Fibroblast of pulmonary artery (primary cell): ENCODE measurements at regions not wholly inside any gene's neighbourhood (a gene's known extent, or its start where the extent isn't known, plus 50 kb on each side); places are given as distances from the start of the nearest gene placed in this dataset.
"Not testable (repeated sequence)": the region's sequence is repeated elsewhere in the genome, so short reads cannot be mapped to it uniquely, and the experiment has no call there.

Experiments
- DNase-seq: peaks from one replicate; pipeline ENCODE4 v3.0.0-alpha.2; 2010; ENCODE audit warnings: low read depth
- H3K4me3 ChIP-seq: replicated peaks from 2 replicates; pipeline ENCODE4 v1.5.1; 2011; ENCODE audit warnings: low read depth, mild to moderate bottlenecking, control low read depth, low read length, moderate library complexity
- CTCF ChIP-seq: IDR thresholded peaks from 2 replicates; pipeline ENCODE4 v1.5.1; 2011; ENCODE audit warnings: mild to moderate bottlenecking, control low read depth, low read length, inconsistent platforms; ENCODE audit errors: missing control alignments

- no peak overlapping the region for H3K4me3 ChIP-seq
- no peak for TF ChIP-seq CTCF
- DNase-seq = no peak
Measured at GRCh38 chr12:102645968-102646367, 165.6 kb upstream of the IGF1 start.

DNA sequence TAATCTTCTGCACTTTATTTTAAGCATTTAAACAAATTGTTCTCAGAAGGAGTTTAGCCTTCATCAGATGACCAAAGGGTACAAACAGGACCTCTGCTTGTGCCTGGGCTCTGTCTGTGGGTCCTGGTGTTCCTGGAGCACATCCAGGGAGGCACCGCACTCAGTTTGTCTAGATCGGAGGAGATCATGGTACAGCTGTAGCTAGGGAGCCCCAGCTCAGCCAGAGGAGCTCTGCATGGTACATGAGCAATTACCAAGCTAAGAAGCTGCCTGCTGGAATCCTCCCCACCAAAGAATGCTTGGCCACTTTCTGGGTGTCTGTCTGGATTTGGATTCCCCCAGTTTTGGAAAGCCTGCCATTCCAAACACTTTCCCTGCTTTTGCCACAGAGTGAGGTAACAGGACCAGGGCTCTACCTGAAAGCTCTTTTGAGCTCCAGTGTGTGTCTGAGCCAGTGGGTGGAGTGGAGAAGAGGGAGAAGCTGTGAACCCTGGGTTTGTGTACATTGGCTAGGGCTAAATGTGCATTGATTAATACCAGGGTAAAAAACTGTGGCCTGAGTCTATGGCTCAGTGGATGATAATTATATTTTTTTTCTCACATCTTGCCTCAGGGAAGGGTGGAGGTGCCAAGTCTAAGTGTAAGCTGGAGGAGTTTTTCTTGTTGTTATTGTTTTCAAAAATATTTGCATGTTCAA, 163.7 kb upstream of the IGF1 start:
- no peak for DNase-seq
- no peak overlapping the region for H3K4me3 ChIP-seq
- no peak for TF ChIP-seq CTCF

GRCh38 chr12:102642199-102642598, 161.8 kb upstream of the IGF1 start:
- TF ChIP-seq CTCF = no peak
- no peak overlapping the region for H3K4me3 ChIP-seq
- peak; percentile 8 for DNase-seq

DNA sequence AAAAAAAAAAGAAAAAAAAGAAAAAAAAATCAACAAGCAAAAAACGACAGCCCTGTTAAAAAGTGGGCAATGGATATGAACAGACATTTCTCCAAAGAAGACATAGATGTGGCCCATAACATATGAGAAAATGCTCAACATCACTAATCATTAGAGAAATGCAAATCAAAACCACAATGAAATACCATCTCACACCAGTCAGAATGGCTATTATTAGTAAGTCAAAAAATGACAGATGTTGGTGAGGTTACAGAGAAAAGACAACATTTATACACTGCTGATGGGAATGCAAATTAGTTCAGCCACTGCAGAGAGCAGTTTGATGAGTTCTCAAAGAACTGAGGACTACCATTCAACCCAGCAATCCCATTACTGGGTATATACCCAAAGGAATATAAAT, 160.3 kb upstream of the IGF1 start:
- DNase-seq, H3K4me3 ChIP-seq: not testable (repeated sequence)

DNA sequence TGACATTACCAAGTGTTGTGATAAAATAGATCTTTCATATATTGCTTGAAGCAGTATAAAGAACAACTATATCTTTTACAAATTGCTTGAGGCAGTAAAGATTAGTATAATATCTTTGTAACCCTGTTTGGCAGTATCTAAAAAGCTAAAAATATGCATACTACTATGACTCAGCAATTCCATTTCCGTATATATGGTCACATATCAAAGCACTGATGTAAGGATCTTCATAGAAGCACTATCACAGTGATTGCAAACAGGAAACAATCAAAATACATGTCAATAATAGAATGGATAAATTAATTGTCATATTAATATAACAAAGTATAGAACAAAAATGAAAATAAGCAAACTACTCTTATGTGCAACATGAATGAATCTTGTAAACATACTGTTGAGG, 158.4 kb upstream of the IGF1 start:
- no peak for TF ChIP-seq CTCF
- no peak overlapping the region for H3K4me3 ChIP-seq
- peak; percentile 33 for DNase-seq

GRCh38 chr12:102633981-102634605, 153.7 kb upstream of the IGF1 start:
- no peak overlapping the region for H3K4me3 ChIP-seq
- no peak for TF ChIP-seq CTCF
- peak; percentile 44 for DNase-seq

DNA sequence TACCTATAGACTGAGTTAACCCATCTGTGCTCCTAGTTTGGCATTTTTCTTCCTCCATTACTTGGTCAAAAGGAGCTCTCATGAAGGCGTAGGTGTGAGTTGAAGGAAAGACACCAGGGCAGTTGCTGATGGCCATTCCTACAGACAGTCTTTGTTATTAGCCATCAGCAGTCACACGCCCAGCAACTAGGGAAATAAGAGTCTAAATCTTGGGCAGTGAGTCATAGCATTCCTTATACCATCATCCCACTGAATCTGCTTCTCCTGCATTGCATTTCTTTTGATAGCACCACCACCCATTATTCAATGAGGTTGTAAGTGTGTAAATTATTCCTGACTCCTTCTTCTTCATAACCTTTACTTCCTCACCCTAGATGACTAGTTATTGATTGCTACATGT, 150.9 kb upstream of the IGF1 start:
- DNase-seq = peak; percentile 51
- TF ChIP-seq CTCF = no peak
- no peak overlapping the region for H3K4me3 ChIP-seq
